GM12878 (cell line): ENCODE measurements at regions not wholly inside any gene's neighbourhood (a gene's known extent, or its start where the extent isn't known, plus 50 kb on each side); places are given as distances from the start of the nearest gene placed in this dataset.

ENCODE experiments used
- ATAC-seq: fragments of 200-7000 bp; cut with Tn5 transposase; 3 replicates; pipeline ENCODE4 v1.9.1; 2020; ENCODE audit warnings: mild to moderate bottlenecking, moderate library complexity
- BruUV-seq: library from RNA; stranded (reverse); fragments of 400-500 nt; replicated peaks from 2 replicates; lab custom pipeline; 2021; lab: Mats Ljungman, UMichigan
- CTCF ChIA-PET: fragments of 300-600 bp; sonication (Branson Sonifier 250); formaldehyde crosslinking; extraction: SDS; loops from one replicate; lab custom pipeline; 2021; ENCODE audit warnings: inconsistent platforms; lab: Yijun Ruan, JAX
- POLR2A ChIA-PET: fragments of 350-600 bp; formaldehyde crosslinking; extraction: SDS; loops from one replicate; lab custom pipeline; 2021; ENCODE audit warnings: inconsistent platforms; lab: Charles Lee
- RAD21 ChIA-PET: fragments of 300-600 bp; sonication (Branson Sonifier 250); formaldehyde crosslinking; loops from one replicate; lab custom pipeline; 2023; ENCODE audit warnings: antibody characterized with exemption; ENCODE audit not compliant: unreplicated experiment; lab: Charles Lee
- SMC1A ChIA-PET: fragments of 300-600 bp; sonication (Branson Sonifier 250); formaldehyde crosslinking; loops from one replicate; lab custom pipeline; 2023; ENCODE audit not compliant: unreplicated experiment, uncharacterized antibody; lab: Charles Lee
- DNase-seq: peaks from one replicate; pipeline ENCODE4 v3.0.0-alpha.2; 2011; ENCODE audit warnings: low read depth, low spot score
- FAIRE-seq: peaks from 3 replicates; lab custom pipeline; 2011; peaks lifted over from hg19 to GRCh38; lab: Jason Lieb, UNC
- H2AFZ ChIP-seq: 2 replicates; pipeline ENCODE4 v1.6.0; 2011; ENCODE audit warnings: low read depth, low read length, control low read depth; ENCODE audit not compliant: control insufficient read depth
- H3K27ac ChIP-seq: 2 replicates; pipeline ENCODE4 v1.5.1; 2011; ENCODE audit warnings: control low read depth; ENCODE audit not compliant: control insufficient read depth, insufficient read depth
- H3K27me3 ChIP-seq, 2 experiments: replicated peaks in 1 of 2; 2 replicates each; pipeline versions ENCODE4 v1.6.0 to v1.6.1; 2011; ENCODE audit warnings: low read length in 1 of 2; ENCODE audit not compliant: control insufficient read depth in 2 of 2, insufficient read depth in 2 of 2
- H3K36me3 ChIP-seq, 2 experiments: 2 replicates each; pipeline ENCODE4 v1.5.1; 2011; ENCODE audit warnings: low read length in 1 of 2; ENCODE audit not compliant: control insufficient read depth in 2 of 2, insufficient read depth in 2 of 2
- H3K4me1 ChIP-seq: 2 replicates; pipeline ENCODE4 v1.6.1; 2011; ENCODE audit warnings: mild to moderate bottlenecking, low read length, moderate library complexity, mixed read lengths; ENCODE audit not compliant: control insufficient read depth, insufficient read depth
- H3K4me2 ChIP-seq: 2 replicates; pipeline ENCODE4 v1.6.0; 2011; ENCODE audit warnings: control low read depth; ENCODE audit not compliant: control insufficient read depth, insufficient read depth
- H3K4me3 ChIP-seq: fragments of 200-600 bp; sonication (generic); 2 replicates; pipeline ENCODE4 v1.5.1; 2016
- H3K79me2 ChIP-seq: 2 replicates; pipeline ENCODE4 v1.6.0; 2011; ENCODE audit warnings: low read length; ENCODE audit not compliant: control insufficient read depth, insufficient read depth
- H3K9ac ChIP-seq: 2 replicates; pipeline ENCODE4 v1.8.0; 2011; ENCODE audit warnings: low read length, control low read depth, mixed read lengths; ENCODE audit not compliant: control insufficient read depth, insufficient read depth
- H3K9me3 ChIP-seq: replicated peaks from 3 replicates; pipeline ENCODE4 v1.5.1; 2011; ENCODE audit warnings: mild to moderate bottlenecking, low read length; ENCODE audit not compliant: control insufficient read depth, insufficient read depth
- H4K20me1 ChIP-seq: 2 replicates; pipeline ENCODE4 v1.6.0; 2011; ENCODE audit not compliant: control insufficient read depth, insufficient read depth
- ATF7 ChIP-seq: fragments of 450-650 bp; IDR thresholded peaks from 2 replicates; pipeline ENCODE4 v1.6.1; 2016; ENCODE audit warnings: low read depth, mild to moderate bottlenecking
- CBX3 ChIP-seq: fragments of 200-600 bp; sonication (generic); IDR thresholded peaks from 2 replicates; pipeline ENCODE4 v1.6.1; 2016; ENCODE audit warnings: low read depth, borderline replicate concordance
- NR2C1 ChIP-seq: fragments of 450-650 bp; IDR thresholded peaks from 2 replicates; pipeline ENCODE4 v1.6.1; 2017; ENCODE audit warnings: antibody characterized with exemption, mild to moderate bottlenecking, moderate library complexity
- NRF1 ChIP-seq: conservative IDR thresholded peaks from 2 replicates; pipeline ENCODE4 v1.6.1; 2011; ENCODE audit warnings: mild to moderate bottlenecking, low read depth, low read length, improper control_type of control experiment
- POU2F2 ChIP-seq: IDR thresholded peaks from 3 replicates; pipeline ENCODE4 v1.6.1; 2011; ENCODE audit warnings: low read depth, mild to moderate bottlenecking, low read length, borderline replicate concordance
- SREBF2 ChIP-seq: IDR thresholded peaks from 2 replicates; pipeline ENCODE4 v1.6.1; 2012; ENCODE audit warnings: mild to moderate bottlenecking, low read length
- ZBTB33 ChIP-seq: fragments of 450-650 bp; IDR thresholded peaks from 2 replicates; pipeline ENCODE4 v1.6.1; 2017; ENCODE audit warnings: mild to moderate bottlenecking
- ZNF217 ChIP-seq: fragments of 450-650 bp; IDR thresholded peaks from 2 replicates; pipeline ENCODE4 v1.6.1; 2017; ENCODE audit warnings: antibody characterized with exemption, mild to moderate bottlenecking
- WGBS: methylation state at CpG from one replicate; pipeline ENCODE4 v1.1.6; 2016; ENCODE audit warnings: low lambda C conversion rate; ENCODE audit not compliant: insufficient replicate concordance, insufficient coverage; ENCODE audit errors: missing lambda C conversion rate; 5-methylcytosine and 5-hydroxymethylcytosine counted together
- in situ Hi-C: fragments of 300-500 bp; cut with MboI; formaldehyde crosslinking; loops from 9 replicates; pipeline ENCODE4 v1.14.3; 2018; ENCODE audit warnings: mixed read lengths
- intact Hi-C: fragments of 100-400 bp; cut with micrococcal nuclease; formaldehyde crosslinking; loops from one replicate; pipeline ENCODE4 v1.14.2; 2022; ENCODE audit not compliant: unreplicated experiment

- H2AFZ ChIP-seq: no peak overlapping the region
- no peaks in the 10 kb centered on the region for H3K36me3 ChIP-seq
- H3K27ac ChIP-seq: no peak overlapping the region
- ChIA-PET CTCF (no interaction called here), SMC1A (no interaction called here), RAD21 (no interaction called here), POLR2A (no interaction called here)
- no peaks in the 10 kb centered on the region for H3K27me3 ChIP-seq
- intact Hi-C loops: no loop called here
- DNase-seq: no peak
- H3K4me1 ChIP-seq: no peaks in the 10 kb centered on the region
- no peak for ATAC-seq
- 45% methylated on average over 20 of the region's 20 CpGs for WGBS
- no peak overlapping the region for H3K4me3 ChIP-seq
- no peak for FAIRE-seq
- H3K4me2 ChIP-seq: no peak overlapping the region
- no peaks in the 10 kb centered on the region; the same call in 2 of the 3 replicates for H3K9me3 ChIP-seq
- in situ Hi-C loops: no loop called here
- no peaks in the 10 kb centered on the region for H3K79me2 ChIP-seq
- BruUV-seq: no TSS peak
- no peak overlapping the region for H3K9ac ChIP-seq
- H4K20me1 ChIP-seq: no peaks in the 10 kb centered on the region
- TF ChIP-seq CBX3: no peak
- TF ChIP-seq ATF7: no peak
- TF ChIP-seq ZNF217: no peak
- TF ChIP-seq POU2F2: no peak
- TF ChIP-seq SREBF2: no peak
- no peak for TF ChIP-seq NR2C1
- TF ChIP-seq NRF1: no peak
- TF ChIP-seq ZBTB33: no peak
These were observed 242.3 kb upstream of the B3GAT1 start for GRCh38 chr11:134654161-134654915.
